ENCODE measurements at regions not wholly inside any gene's neighbourhood (a gene's known extent, or its start where the extent isn't known, plus 50 kb on each side); places are given as distances from the start of the nearest gene placed in this dataset.

DNA sequence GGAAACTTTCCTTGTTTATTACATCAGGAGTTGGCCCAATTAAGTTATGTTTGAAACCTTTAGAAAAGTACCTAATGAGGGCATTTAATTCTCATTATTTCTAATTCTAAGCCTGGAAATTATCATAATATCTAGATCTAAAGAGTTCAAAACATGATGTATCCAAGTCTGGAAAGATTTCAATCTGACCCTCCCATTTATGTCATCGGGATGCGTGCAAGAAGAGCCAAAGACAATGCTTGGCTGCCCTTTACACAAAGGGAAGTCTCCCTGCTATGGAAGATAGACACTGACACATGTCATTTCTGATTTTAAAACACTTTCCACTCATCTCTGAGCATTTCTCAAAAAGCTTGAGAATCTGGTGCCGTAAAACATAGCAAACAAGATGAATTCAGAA lies 222.4 kb downstream of the ANTXR2 start:
- Histone ChIP-seq H3K27ac (peak overlapping the region in 1 of 10 donors; percentile 2), H3K4me3 (no peak overlapping the region), H3K27me3 (no peaks in the 10 kb centered on the region), H3K36me3 (no peaks in the 10 kb centered on the region), H3K4me1 (peaks cover 0 to 5% (median 0%) of the 10 kb centered on the region in 9 donors), H3K9me3 (no peaks in the 10 kb centered on the region)
- intact Hi-C loops (cut with DNase I) = no loop called here
- 77 to 83% methylated on average over 3 of the region's 3 CpGs for WGBS, 2 donors
- TF ChIP-seq, protein P1, sequence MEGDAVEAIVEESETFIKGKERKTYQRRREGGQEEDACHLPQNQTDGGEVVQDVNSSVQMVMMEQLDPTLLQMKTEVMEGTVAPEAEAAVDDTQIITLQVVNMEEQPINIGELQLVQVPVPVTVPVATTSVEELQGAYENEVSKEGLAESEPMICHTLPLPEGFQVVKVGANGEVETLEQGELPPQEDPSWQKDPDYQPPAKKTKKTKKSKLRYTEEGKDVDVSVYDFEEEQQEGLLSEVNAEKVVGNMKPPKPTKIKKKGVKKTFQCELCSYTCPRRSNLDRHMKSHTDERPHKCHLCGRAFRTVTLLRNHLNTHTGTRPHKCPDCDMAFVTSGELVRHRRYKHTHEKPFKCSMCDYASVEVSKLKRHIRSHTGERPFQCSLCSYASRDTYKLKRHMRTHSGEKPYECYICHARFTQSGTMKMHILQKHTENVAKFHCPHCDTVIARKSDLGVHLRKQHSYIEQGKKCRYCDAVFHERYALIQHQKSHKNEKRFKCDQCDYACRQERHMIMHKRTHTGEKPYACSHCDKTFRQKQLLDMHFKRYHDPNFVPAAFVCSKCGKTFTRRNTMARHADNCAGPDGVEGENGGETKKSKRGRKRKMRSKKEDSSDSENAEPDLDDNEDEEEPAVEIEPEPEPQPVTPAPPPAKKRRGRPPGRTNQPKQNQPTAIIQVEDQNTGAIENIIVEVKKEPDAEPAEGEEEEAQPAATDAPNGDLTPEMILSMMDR (IDR thresholded peaks at IDR 0.05) = no peak
- DNase-seq = no peak
- no peak for ATAC-seq

DNA sequence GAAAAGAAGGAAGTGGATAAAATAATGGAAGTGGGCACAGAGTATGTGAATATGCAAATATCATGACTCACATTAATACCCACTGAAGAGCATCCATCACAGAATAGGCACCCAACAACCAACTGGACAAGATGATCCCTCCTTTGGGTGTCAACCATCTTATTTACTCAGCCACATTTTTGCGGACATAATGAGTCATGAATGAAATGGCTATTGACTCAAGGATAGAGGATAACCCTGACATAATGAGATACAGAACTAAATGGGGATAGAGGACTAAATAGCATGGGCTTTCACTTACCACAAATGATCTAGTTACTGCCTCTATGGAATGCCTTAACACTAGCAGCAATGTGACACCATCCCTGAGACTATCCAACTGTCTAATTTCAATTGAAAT lies 224.7 kb downstream of the ANTXR2 start:
- Histone ChIP-seq H3K4me3 (no peak overlapping the region), H3K27me3 (no peaks in the 10 kb centered on the region), H3K27ac (no peak overlapping the region), H3K9me3 (peaks cover 0 to 17% (median 9%) of the 10 kb centered on the region in 11 donors), H3K36me3 (no peaks in the 10 kb centered on the region), H3K4me1 (peaks cover 0 to 5% (median 0%) of the 10 kb centered on the region in 9 donors)
- 91 to 95% methylated on average over 1 of the region's 1 CpG for WGBS, 2 donors
- no peak for DNase-seq
- no peak for ATAC-seq
- intact Hi-C loops (cut with DNase I) = no loop called here
- TF ChIP-seq, protein P1 (IDR thresholded peaks at IDR 0.05) = no peak

DNA sequence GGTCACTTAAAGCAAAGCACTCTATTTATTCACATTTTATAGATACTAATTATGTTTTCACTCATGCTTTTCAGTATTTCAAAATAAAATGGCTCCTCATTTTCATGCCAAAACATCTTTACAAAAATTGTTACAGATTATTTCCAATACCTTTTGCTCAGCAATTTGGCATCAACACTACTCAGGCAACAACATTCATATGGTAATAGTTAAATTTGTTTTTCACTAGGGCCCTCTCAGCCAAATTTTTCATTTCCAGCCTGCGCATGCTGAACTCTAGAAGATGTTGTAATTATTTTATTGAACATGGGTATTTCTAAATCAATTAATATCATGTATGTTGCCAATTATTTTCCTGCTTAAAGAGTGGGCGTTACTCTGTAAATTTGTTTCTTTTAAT lies 225.6 kb downstream of the ANTXR2 start:
- 88 to 93% methylated on average over 2 of the region's 2 CpGs for WGBS, 2 donors
- no peak for DNase-seq
- intact Hi-C loops (cut with DNase I) = no loop called here

GRCh38 chr4:79842162-79842561 lies 230.9 kb downstream of the ANTXR2 start:
- H3K4me3 ChIP-seq = no peak overlapping the region
- H3K9me3 ChIP-seq = peaks cover 0 to 66% (median 24%) of the 10 kb centered on the region in 11 donors
- TF ChIP-seq, protein P1 (IDR thresholded peaks at IDR 0.05) = no peak
- DNase-seq (no peak), ATAC-seq (no peak)
- intact Hi-C loops (cut with DNase I) = no loop called here
- no peak overlapping the region for H3K27ac ChIP-seq
- H3K27me3 ChIP-seq = no peaks in the 10 kb centered on the region
- no peaks in the 10 kb centered on the region for H3K4me1 ChIP-seq
- H3K36me3 ChIP-seq = no peaks in the 10 kb centered on the region

More for the DNA sequence above, 225.6 kb downstream of the ANTXR2 start:
- Histone ChIP-seq H3K4me1 (peaks cover 0 to 5% (median 0%) of the 10 kb centered on the region in 9 donors), H3K27me3 (no peaks in the 10 kb centered on the region), H3K4me3 (no peak overlapping the region), H3K9me3 (peaks cover 0 to 26% (median 18%) of the 10 kb centered on the region in 11 donors), H3K36me3 (no peaks in the 10 kb centered on the region), H3K27ac (no peak overlapping the region)
- TF ChIP-seq, protein P1 (IDR thresholded peaks at IDR 0.05) = no peak
- ATAC-seq = no peak
